ENCODE measurements at regions not wholly inside any gene's neighbourhood (a gene's known extent, or its start where the extent isn't known, plus 50 kb on each side); places are given as distances from the start of the nearest gene placed in this dataset.
"Not testable (repeated sequence)": the region's sequence is repeated elsewhere in the genome, so short reads cannot be mapped to it uniquely, and the experiment has no call there.

DNA sequence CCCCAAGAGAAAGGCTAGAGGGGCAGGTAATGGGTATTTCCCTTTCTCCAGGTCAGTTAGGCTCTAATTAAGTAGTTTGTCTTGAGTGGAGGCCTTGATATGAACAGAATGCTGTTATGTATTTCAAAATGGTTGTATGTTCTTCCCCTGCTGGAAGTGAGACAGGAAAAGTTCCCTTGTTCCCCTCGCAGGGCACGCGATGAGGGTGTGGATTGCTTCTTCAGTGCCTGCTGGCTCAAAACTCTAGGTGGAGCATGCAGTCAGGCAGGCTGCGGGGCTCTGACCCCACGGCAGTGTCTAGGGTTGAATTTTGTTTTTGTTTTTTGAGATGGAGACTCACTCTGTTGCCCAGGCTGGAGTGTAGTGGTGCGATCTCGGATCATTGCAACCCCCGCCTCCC is 110.4 kb upstream of the XIST start:
- no peak for ATAC-seq (replicated peaks; ENCODE audit: extremely low read depth, poor library complexity, severe bottlenecking)

DNA sequence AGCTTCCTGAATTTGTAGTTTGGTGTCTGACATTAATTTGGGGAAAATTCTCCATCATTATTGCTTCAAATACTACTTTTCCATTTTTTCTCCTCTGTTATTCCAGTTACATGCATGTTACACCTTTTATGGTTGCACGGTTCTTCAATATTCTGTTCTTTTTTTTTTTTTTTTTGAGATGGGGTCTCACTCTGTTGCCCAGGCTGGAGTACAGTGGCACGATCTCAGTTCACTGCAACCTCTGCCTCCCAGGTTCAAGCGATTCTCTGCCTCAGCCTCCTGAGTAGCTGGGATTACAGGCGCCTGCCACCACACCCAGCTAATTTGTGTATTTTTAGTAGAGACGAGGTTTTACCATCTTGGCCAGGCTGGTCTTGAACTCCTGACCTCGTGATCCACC is 109.4 kb upstream of the XIST start:
- H3K9me3 Mint-ChIP-seq; H3K27ac Mint-ChIP-seq (ENCODE audit: low read depth); H3K4me3 Mint-ChIP-seq; H3K27me3 Mint-ChIP-seq; ATAC-seq (replicated peaks; ENCODE audit: extremely low read depth, poor library complexity, severe bottlenecking); H3K36me3 Mint-ChIP-seq (ENCODE audit: insufficient read depth); DNase-seq (ENCODE audit: low spot score in 2 of 2): not testable (repeated sequence)
- peaks cover 14% of the 10 kb centered on the region for H3K4me1 Mint-ChIP-seq

More for the DNA sequence above, 110.4 kb upstream of the XIST start:
- Mint-ChIP-seq H3K4me3 (no peak overlapping the region), H3K27ac (ENCODE audit: low read depth) (peak overlapping the region; percentile 16), H3K9me3 (no peaks in the 10 kb centered on the region), H3K4me1 (peaks cover 14% of the 10 kb centered on the region), H3K27me3 (no peaks in the 10 kb centered on the region), H3K36me3 (ENCODE audit: insufficient read depth) (peaks cover 6% of the 10 kb centered on the region)
- DNase-seq (ENCODE audit: low spot score in 2 of 2) = no peak

DNA sequence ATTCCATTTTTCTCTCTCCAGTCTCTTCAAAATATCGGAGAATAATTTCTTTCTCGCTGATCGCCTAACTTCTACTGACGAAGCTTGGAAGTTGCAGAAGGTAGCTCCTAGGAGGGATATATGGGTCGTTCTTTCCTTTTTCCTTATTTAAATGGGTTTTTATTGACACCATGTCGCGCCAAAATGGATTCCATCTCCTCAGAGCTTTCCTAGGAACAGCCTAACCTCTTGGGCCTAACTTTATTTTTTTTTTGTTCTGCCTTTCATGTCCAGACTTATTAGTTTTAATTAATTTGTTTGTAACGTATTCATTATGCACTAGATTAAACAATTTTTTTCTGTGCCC is 92.0 kb upstream of the XIST start:
- Mint-ChIP-seq H3K27ac (ENCODE audit: low read depth) (peak overlapping the region; percentile 90), H3K27me3 (no peaks in the 10 kb centered on the region), H3K9me3 (no peaks in the 10 kb centered on the region), H3K4me3 (peak overlapping the region; percentile 79), H3K4me1 (peaks cover 10% of the 10 kb centered on the region), H3K36me3 (ENCODE audit: insufficient read depth) (peaks cover 22% of the 10 kb centered on the region)
- ATAC-seq (replicated peaks; ENCODE audit: extremely low read depth, poor library complexity, severe bottlenecking) (no peak), DNase-seq (ENCODE audit: low spot score in 2 of 2) (no peak)

DNA sequence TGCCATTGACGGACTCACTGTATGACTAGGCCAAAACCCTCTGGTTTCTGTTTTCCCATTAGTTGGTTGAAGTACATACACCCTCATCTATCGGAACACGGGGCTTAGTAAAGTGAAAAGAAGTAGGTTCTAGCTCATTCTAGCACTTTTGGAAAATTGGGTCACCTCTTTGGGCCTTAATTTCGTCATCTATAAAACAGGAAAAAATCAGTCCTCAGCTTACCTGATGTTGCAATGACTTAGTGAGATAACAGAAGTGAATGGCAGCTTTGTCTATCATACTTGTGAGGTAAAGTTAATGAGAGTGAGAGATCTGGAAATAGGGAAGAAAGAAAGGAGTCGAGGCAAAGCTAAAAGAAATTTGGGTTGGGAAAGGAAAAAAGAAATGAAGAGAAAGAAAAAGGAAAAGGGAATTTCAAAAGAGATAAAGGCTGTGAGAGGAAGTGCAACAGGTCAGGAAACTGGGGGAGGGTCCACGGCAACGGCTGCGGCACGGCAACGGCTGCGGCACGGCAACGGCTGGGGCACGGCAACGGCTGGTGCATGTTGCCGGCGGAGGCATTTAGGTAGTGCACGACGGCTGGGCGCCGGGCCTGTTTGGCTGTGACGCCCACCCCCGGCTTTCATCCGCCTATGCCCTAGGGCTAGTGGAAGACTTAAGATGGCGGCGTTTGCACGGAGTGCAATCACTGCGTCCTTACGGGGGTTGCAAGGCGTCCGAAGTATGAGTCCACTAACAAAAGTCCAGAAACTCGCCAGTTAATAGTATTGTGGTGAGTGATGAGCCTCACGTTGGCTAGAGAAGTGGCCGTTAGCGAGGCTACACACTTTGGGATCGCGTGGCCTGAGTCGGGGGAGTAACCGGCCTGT is 91.4 kb upstream of the XIST start:
- peak overlapping the region; percentile 79 for H3K4me3 Mint-ChIP-seq
- peak; percentile 95 for ATAC-seq (replicated peaks; ENCODE audit: extremely low read depth, poor library complexity, severe bottlenecking)
- H3K4me1 Mint-ChIP-seq = peaks cover 10% of the 10 kb centered on the region
- H3K27me3 Mint-ChIP-seq = no peaks in the 10 kb centered on the region
- peaks cover 20% of the 10 kb centered on the region for H3K36me3 Mint-ChIP-seq (ENCODE audit: insufficient read depth)
- no peaks in the 10 kb centered on the region for H3K9me3 Mint-ChIP-seq
- H3K27ac Mint-ChIP-seq (ENCODE audit: low read depth) = peak overlapping the region; percentile 90
- DNase-seq (ENCODE audit: low spot score in 2 of 2) = peak; percentile 63 to 74

DNA sequence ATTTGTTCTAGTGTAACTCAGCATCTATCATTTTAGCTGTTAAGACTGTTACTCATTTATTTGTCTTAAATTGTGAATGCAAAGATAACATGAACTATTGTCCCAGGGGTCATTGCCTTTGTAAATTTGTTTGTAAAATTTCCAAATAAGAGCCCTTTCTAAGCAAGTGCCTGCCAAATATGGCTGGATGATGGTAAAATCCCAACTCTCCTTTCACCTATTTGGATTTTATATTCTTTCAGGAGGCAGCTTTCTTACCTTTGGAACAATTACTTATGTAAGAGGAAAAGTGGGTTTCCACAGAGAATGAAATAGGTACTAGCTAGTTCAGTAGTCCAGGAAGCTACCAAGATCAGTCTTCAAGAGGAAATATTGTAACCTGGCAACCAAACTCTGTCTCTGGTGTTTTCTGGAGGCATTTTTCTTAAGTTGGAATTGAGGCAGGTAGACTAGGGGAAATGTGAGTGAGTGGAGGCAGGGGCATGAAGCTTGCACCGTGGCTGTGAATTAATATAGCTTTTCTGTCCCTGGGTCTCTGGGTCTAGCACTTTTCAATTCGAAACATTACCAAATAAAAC is 88.5 kb upstream of the XIST start:
- H3K27me3 Mint-ChIP-seq = no peaks in the 10 kb centered on the region
- H3K9me3 Mint-ChIP-seq = no peaks in the 10 kb centered on the region
- no peak for DNase-seq (ENCODE audit: low spot score in 2 of 2)
- ATAC-seq (replicated peaks; ENCODE audit: extremely low read depth, poor library complexity, severe bottlenecking) = no peak
- H3K4me3 Mint-ChIP-seq = no peak overlapping the region
- no peak overlapping the region for H3K27ac Mint-ChIP-seq (ENCODE audit: low read depth)
- peaks cover 14% of the 10 kb centered on the region for H3K36me3 Mint-ChIP-seq (ENCODE audit: insufficient read depth)
- H3K4me1 Mint-ChIP-seq = peaks cover 5% of the 10 kb centered on the region

DNA sequence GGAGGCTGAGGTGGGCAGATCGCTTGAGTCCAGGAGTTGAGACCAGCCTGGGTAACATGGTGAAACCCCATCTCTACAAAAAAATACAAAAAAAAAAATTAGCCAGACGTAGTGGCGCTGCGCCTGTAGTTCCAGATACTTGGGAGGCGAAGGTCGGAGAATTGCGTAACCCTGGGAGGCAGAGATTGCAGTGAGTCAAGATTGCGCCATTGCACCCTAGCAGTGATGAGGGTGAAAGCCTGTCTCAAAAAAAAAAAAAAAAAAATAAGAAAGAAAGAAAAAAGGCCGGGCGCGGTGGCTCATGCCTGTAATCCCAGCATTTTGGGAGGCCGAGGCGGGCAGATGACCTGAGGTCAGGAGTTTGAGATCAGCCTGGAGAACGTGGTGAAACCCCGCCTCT is 85.3 kb upstream of the XIST start:
- DNase-seq (ENCODE audit: low spot score in 2 of 2); H3K4me1 Mint-ChIP-seq; H3K27me3 Mint-ChIP-seq: not testable (repeated sequence)

DNA sequence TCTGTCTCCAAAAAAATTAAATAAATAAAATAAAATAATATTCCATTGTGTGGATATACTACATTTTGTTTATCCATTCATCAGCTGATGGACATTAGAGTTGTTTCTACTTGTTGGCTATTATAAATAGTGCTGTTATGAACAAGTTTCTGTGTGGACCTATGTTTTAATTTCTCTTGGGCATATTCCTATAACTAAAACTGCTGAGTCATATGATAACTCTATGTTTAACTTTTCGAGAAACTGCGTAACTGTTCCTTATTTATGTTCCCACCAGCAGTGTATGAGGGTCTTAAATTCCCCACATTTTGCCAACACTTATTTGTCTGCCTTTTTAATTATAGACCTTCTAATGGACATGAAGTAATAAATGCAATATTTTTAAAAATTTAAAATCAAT is 80.0 kb upstream of the XIST start:
- no peaks in the 10 kb centered on the region for H3K9me3 Mint-ChIP-seq
- no peak for ATAC-seq (replicated peaks; ENCODE audit: extremely low read depth, poor library complexity, severe bottlenecking)

More for the DNA sequence above, 85.3 kb upstream of the XIST start:
- H3K36me3 Mint-ChIP-seq (ENCODE audit: insufficient read depth); ATAC-seq (replicated peaks; ENCODE audit: extremely low read depth, poor library complexity, severe bottlenecking); H3K4me3 Mint-ChIP-seq; H3K9me3 Mint-ChIP-seq; H3K27ac Mint-ChIP-seq (ENCODE audit: low read depth): not testable (repeated sequence)

DNA sequence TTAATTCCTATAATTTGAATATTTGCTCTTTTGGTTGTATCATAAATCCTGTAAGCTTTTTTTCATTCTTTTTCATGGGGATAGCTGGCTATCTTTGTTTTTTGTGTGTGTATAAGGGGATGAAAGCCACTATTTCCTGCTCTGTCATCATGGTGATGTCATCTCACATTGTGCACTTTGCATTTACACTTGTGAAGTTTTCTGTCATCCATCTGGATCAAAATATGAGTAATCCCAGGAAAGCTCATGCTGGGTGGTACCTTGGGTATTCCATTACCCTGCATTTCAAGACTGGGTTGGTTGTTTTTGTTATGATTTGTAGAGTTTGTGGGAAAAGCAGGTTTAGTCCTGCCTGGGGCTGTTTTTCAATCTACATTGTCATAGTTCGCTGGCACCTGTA is 77.8 kb upstream of the XIST start:
- no peaks in the 10 kb centered on the region for H3K9me3 Mint-ChIP-seq
- ATAC-seq (replicated peaks; ENCODE audit: extremely low read depth, poor library complexity, severe bottlenecking) = no peak
- no peak overlapping the region for H3K27ac Mint-ChIP-seq (ENCODE audit: low read depth)
- H3K4me1 Mint-ChIP-seq = no peaks in the 10 kb centered on the region
- no peak for DNase-seq (ENCODE audit: low spot score in 2 of 2)
- no peaks in the 10 kb centered on the region for H3K36me3 Mint-ChIP-seq (ENCODE audit: insufficient read depth)
- no peaks in the 10 kb centered on the region for H3K27me3 Mint-ChIP-seq
- H3K4me3 Mint-ChIP-seq = no peak overlapping the region

More for the DNA sequence above, 80.0 kb upstream of the XIST start:
- Mint-ChIP-seq H3K36me3 (ENCODE audit: insufficient read depth) (no peaks in the 10 kb centered on the region), H3K4me3 (no peak overlapping the region), H3K27ac (ENCODE audit: low read depth) (no peak overlapping the region), H3K27me3 (no peaks in the 10 kb centered on the region), H3K4me1 (no peaks in the 10 kb centered on the region)
- DNase-seq (ENCODE audit: low spot score in 2 of 2) = no peak

DNA sequence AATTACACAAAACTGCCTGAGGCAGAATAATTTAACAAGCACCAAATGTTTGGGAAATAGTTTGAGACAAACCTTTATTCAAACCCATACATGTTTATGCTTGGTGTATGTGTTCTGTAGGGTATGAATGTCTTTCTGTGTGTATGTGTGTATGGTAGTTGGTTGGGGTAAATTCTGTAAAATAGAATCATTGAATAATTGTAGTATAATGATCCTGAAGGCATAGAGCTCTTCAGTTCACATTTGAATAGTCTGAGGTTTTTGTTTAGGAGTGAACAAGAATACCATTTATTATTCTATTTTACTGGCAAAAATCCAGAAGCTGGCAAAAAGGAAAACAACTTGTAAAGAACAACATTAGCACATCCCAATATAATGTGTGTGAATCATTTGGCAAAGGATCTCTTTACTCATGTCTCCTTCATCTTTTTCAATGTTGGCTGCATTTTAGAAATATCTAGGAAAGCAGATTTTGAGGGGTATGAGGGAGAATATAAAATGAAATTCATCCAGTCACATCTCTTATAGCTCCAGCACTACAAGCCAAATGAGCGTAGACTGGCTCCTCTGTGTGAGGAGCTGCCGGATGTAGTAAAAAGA is 70.4 kb upstream of the XIST start:
- no peak overlapping the region for H3K4me3 Mint-ChIP-seq
- no peaks in the 10 kb centered on the region for H3K4me1 Mint-ChIP-seq
- H3K27me3 Mint-ChIP-seq = no peaks in the 10 kb centered on the region
- no peaks in the 10 kb centered on the region for H3K9me3 Mint-ChIP-seq
- ATAC-seq (replicated peaks; ENCODE audit: extremely low read depth, poor library complexity, severe bottlenecking) (no peak), DNase-seq (ENCODE audit: low spot score in 2 of 2) (no peak)
- no peak overlapping the region for H3K27ac Mint-ChIP-seq (ENCODE audit: low read depth)
- H3K36me3 Mint-ChIP-seq (ENCODE audit: insufficient read depth) = no peaks in the 10 kb centered on the region

DNA sequence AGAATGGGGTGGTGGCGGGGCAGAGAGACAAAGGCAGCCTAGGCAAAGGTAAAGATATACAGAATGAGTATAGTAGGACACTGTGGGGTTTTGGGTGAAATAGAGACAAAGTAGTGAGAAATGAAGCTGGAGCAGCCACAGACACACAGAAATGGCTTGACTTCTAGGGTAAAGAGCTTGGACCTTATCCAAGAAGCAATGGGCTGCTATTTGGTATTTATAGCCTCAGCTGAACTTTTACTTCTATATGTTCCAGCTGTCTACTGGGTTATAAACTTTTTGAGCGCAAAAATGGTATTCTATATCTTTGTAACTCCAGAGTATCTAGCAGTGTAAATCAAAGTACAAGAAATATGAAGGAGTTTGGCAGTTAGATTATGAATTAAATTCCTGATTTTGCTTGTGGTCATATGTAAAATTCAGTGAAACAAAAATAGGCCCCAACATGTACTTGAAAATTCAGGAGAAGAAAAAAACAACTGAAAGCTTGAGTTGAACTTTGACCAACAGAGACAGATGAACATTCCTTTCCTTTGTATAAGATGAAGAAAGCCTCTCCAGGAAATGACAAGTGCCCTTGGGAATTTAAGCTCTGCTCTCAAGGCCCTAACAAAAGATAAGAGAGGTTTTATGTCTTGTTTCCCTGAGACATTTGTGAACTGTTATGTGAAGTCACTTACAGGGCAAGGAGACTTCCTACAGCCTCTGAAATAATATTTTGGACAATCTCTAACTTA is 64.6 kb upstream of the XIST start:
- H3K27me3 Mint-ChIP-seq = no peaks in the 10 kb centered on the region
- DNase-seq (ENCODE audit: low spot score in 2 of 2) (no peak), ATAC-seq (replicated peaks; ENCODE audit: extremely low read depth, poor library complexity, severe bottlenecking) (no peak)
- no peaks in the 10 kb centered on the region for H3K9me3 Mint-ChIP-seq
- H3K4me1 Mint-ChIP-seq = no peaks in the 10 kb centered on the region
- H3K36me3 Mint-ChIP-seq (ENCODE audit: insufficient read depth) = no peaks in the 10 kb centered on the region
- no peak overlapping the region for H3K4me3 Mint-ChIP-seq
- H3K27ac Mint-ChIP-seq (ENCODE audit: low read depth) = no peak overlapping the region

DNA sequence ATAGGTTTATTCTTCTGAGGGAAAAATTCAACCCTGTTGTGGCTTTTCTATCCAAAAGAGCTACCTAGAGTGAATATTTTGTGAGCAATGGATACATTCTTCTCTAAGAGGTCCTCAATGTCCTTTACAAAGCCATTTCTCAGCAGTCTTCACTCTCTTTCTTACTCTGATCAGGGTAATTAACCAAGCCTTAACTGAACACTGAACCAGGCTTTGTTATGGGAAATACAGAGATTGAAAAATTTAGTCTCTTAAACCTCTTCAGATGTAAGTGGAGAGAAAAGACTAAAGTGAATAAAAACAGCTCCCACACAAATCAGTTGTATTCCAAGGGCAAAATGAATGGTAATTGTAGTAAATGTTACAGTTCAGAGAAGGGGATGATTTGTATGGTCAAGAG is 64.0 kb upstream of the XIST start:
- no peak overlapping the region for H3K27ac Mint-ChIP-seq (ENCODE audit: low read depth)
- ATAC-seq (replicated peaks; ENCODE audit: extremely low read depth, poor library complexity, severe bottlenecking) (no peak), DNase-seq (ENCODE audit: low spot score in 2 of 2) (no peak)
- no peaks in the 10 kb centered on the region for H3K9me3 Mint-ChIP-seq
- no peaks in the 10 kb centered on the region for H3K36me3 Mint-ChIP-seq (ENCODE audit: insufficient read depth)
- H3K27me3 Mint-ChIP-seq = no peaks in the 10 kb centered on the region
- H3K4me3 Mint-ChIP-seq = no peak overlapping the region
- H3K4me1 Mint-ChIP-seq = no peaks in the 10 kb centered on the region

DNA sequence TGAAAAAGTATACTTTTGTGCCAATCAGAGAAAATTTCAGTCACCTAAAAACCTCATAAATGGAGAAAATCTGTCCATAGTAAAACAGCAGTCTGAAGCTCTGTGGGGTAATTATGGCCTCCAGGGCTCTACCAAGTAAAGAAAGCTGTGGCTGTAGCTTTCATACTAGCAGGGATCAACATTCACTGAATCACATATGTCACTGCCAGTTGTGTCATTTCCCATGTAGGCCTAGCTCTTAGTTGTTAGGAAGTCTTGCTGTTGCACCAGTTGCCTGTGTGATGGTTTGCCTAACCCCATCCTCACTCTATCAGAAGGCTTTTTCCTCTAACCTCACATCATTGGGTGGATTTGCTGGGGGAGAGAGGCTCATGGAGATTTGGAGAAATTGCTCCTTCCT is 62.3 kb upstream of the XIST start:
- not testable (repeated sequence) for H3K27ac Mint-ChIP-seq (ENCODE audit: low read depth); H3K9me3 Mint-ChIP-seq; H3K27me3 Mint-ChIP-seq; ATAC-seq (replicated peaks; ENCODE audit: extremely low read depth, poor library complexity, severe bottlenecking); H3K4me1 Mint-ChIP-seq; DNase-seq (ENCODE audit: low spot score in 2 of 2); H3K36me3 Mint-ChIP-seq (ENCODE audit: insufficient read depth); H3K4me3 Mint-ChIP-seq
